ENCODE measurements at regions not wholly inside any gene's neighbourhood (a gene's known extent, or its start where the extent isn't known, plus 50 kb on each side); places are given as distances from the start of the nearest gene placed in this dataset.

- Histone ChIP-seq H3K9me3 (ENCODE audit: control insufficient read depth, insufficient read depth, low read length) (no peaks in the 10 kb centered on the region), H3K27me3 (ENCODE audit: control insufficient read depth, insufficient read depth, low read length) (no peaks in the 10 kb centered on the region), H3K4me3 (ENCODE audit: low read depth, low read length) (no peak overlapping the region), H3K27ac (ENCODE audit: low read depth, low read length) (no peak overlapping the region)
- no peak for TF ChIP-seq CTCF (IDR thresholded peaks at IDR 0.05; ENCODE audit: low read depth, low read length)
- no peak for DNase-seq (ENCODE audit: low read depth, low spot score)
- ChIA-PET CTCF (no interaction called here), POLR2A (no interaction called here)
Measured at GRCh38 chr7:22607180-22607579, 107.2 kb upstream of the STEAP1B start.

- POLR2A ChIA-PET, result no interaction called here
- no peak for TF ChIP-seq CTCF (IDR thresholded peaks at IDR 0.05; ENCODE audit: low read depth, low read length)
- DNase-seq (ENCODE audit: low read depth, low spot score), result no peak
- Histone ChIP-seq H3K9me3 (ENCODE audit: control insufficient read depth, insufficient read depth, low read length) (no peaks in the 10 kb centered on the region), H3K27me3 (ENCODE audit: control insufficient read depth, insufficient read depth, low read length) (no peaks in the 10 kb centered on the region), H3K4me3 (ENCODE audit: low read depth, low read length) (no peak overlapping the region), H3K27ac (ENCODE audit: low read depth, low read length) (no peak overlapping the region)
- CTCF ChIA-PET, result no interaction called here
Measured at GRCh38 chr7:22604246-22604645, 104.3 kb upstream of the STEAP1B start.

GRCh38 chr7:22601812-22602565 lies 102.0 kb upstream of the STEAP1B start:
- no peak for TF ChIP-seq CTCF (IDR thresholded peaks at IDR 0.05; ENCODE audit: low read depth, low read length)
- no peak for DNase-seq (ENCODE audit: low read depth, low spot score)
- Histone ChIP-seq H3K27me3 (ENCODE audit: control insufficient read depth, insufficient read depth, low read length) (no peaks in the 10 kb centered on the region), H3K9me3 (ENCODE audit: control insufficient read depth, insufficient read depth, low read length) (no peaks in the 10 kb centered on the region), H3K4me3 (ENCODE audit: low read depth, low read length) (no peak overlapping the region), H3K27ac (ENCODE audit: low read depth, low read length) (no peak overlapping the region)
- CTCF ChIA-PET, result no interaction called here
- POLR2A ChIA-PET, result no interaction called here

GRCh38 chr7:22601408-22601807 lies 101.4 kb upstream of the STEAP1B start:
- Histone ChIP-seq H3K4me3 (ENCODE audit: low read depth, low read length) (no peak overlapping the region), H3K27me3 (ENCODE audit: control insufficient read depth, insufficient read depth, low read length) (no peaks in the 10 kb centered on the region), H3K9me3 (ENCODE audit: control insufficient read depth, insufficient read depth, low read length) (no peaks in the 10 kb centered on the region), H3K27ac (ENCODE audit: low read depth, low read length) (no peak overlapping the region)
- POLR2A ChIA-PET, result no interaction called here
- CTCF ChIA-PET, result no interaction called here
- TF ChIP-seq CTCF (IDR thresholded peaks at IDR 0.05; ENCODE audit: low read depth, low read length), result no peak
- no peak for DNase-seq (ENCODE audit: low read depth, low spot score)

- TF ChIP-seq CTCF (IDR thresholded peaks at IDR 0.05; ENCODE audit: low read depth, low read length), result no peak
- H3K9me3 ChIP-seq (ENCODE audit: control insufficient read depth, insufficient read depth, low read length), result no peaks in the 10 kb centered on the region
- no peaks in the 10 kb centered on the region for H3K27me3 ChIP-seq (ENCODE audit: control insufficient read depth, insufficient read depth, low read length)
- POLR2A ChIA-PET, result no interaction called here
- no peak overlapping the region for H3K27ac ChIP-seq (ENCODE audit: low read depth, low read length)
- CTCF ChIA-PET, result no interaction called here
- H3K4me3 ChIP-seq (ENCODE audit: low read depth, low read length), result no peak overlapping the region
- DNase-seq (ENCODE audit: low read depth, low spot score), result no peak
Measured at GRCh38 chr7:22601003-22601402, 101.0 kb upstream of the STEAP1B start.

All from AG04450 (cell line).